Left hindlimb (tissue), 1 donor: ENCODE measurements at regions not wholly inside any gene's neighbourhood (a gene's known extent, or its start where the extent isn't known, plus 50 kb on each side); places are given as distances from the start of the nearest gene placed in this dataset.
"Not testable (repeated sequence)": the region's sequence is repeated elsewhere in the genome, so short reads cannot be mapped to it uniquely, and the experiment has no call there.

Experiments
- DNase-seq: peaks from one replicate; pipeline ENCODE4 v3.0.0-alpha.2; 2018

DNA sequence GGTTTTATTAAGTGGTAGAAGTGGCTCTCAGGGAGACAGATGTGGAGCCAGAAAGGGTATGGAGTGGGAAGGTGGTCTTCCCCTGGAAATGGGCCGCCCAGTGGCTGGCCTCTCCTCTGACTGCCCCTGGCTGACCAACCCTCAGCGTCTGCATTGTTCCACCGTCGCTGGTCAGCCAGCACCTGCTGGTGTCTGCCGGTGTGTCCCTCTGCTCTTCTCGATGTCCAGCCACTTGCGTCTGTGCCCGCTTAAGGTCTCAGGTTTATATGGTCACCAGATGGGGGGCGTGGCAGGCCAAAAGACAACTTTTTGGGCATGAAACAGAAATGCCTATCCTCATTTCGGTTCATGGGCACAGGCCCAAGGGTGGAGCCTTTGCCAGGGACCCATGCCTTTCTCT, 1221.5 kb downstream of the JRKL start:
- DNase-seq: no peak

DNA sequence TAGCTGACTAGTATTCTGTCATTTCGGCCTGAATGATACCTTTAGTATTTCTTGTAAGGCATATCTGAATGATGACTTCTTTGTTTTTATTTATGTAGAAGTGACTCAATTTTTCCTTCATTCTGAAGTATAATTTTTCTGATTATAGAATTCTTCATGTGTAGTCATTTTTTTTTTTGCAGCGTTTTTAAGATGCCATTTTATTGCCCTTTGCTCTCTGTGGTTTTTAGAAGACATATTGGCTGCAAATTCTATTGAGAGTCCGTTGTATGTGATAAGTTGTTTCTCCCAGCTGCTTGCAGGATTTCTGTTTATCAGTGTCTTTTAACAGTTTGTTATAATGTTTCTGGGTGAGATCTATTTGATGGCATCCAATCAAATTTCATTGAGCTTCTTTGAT, 1224.8 kb downstream of the JRKL start:
- DNase-seq: no peak

DNA sequence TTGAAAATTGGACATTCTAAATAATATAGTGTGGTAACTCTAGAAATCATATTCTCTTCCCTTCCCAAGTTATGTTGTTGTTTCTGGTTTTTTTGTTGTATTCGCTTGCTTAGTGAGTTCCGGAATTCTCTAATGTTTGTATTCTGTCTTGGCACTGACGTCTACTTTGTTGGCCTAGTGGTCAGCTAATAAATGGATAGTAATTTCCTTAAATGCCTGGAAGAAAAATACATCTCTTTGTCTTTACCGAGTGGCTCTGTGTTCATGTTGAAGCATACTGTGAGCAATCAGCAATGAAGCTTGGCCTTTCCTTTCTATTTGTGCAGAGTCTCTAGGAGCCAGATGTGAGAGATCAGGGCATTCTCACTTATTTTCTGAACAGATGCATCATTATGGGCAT, 1225.7 kb downstream of the JRKL start:
- DNase-seq: no peak

DNA sequence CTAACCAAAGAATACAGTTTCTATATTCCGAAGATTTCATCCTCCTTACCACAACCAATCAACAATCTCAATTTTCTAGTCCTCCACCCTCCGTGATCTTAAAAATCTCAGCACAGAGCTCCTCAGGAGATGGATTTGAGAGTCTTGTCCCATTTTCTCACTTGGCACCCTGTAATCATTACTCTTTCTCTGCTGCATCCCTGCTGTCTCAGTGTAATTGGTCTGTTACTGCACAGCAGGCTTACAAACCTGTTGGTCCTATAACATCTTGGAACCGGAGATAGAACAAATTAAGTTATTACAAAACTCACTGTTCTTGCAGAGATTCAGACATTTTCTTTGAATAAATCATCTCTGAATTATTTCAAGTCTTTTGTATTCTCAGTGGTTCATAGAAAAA, 1227.2 kb downstream of the JRKL start:
- no peak for DNase-seq

DNA sequence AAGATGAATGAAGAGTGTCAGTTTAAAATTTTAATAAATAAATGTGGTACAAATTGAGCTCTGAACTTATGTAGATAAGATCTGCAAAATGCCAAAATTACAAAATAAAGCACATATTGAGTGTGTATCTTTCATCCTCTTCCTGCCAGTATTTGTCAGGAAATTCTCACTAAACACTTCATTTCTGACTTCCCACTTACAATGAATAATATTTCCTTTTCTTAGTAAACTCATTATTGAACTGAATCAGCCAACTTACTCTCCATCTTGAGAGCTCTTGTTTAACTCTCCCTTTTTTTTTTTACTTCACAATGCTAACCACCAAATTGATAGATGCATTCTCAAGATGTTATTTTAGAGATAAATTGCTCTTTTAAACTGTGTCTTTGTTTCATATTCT, 1230.2 kb downstream of the JRKL start:
- no peak for DNase-seq

DNA sequence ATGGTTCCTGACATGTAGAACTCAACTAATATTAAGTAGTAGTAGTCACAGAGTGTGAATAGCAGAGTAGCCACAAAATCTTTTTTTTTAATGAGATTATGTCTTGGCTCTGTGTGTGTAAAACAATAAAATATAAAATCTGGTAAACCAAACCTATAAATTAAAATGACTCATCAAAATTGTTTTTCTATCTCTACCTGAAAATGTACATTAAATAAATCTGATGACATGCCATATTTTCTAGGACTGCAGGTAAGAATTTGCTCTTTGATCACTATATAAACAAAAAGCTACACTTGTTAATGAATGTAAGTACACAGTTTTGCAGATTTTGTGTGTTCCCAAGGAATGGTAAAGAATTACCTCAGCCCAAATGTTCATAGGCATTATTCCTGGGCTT, 1231.5 kb downstream of the JRKL start:
- DNase-seq: no peak

DNA sequence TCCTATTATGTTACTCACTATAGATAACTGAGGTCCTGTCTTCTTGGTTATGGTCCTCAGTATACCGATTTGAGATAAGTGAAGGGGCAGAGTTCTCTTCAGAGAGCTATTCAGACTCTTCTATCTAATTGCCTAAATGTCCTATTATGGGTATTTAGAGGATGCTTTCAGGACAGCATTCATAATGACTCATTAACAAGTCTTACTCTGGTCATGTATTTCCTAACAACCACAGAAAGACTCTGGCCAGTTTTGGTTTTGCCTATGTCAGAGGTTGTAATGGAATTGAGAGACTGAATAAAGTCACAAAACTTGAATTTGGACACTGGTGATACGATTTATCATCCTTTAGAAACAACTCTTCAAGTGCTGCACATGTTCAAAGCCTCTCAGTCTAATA, 1233.0 kb downstream of the JRKL start:
- DNase-seq: no peak

DNA sequence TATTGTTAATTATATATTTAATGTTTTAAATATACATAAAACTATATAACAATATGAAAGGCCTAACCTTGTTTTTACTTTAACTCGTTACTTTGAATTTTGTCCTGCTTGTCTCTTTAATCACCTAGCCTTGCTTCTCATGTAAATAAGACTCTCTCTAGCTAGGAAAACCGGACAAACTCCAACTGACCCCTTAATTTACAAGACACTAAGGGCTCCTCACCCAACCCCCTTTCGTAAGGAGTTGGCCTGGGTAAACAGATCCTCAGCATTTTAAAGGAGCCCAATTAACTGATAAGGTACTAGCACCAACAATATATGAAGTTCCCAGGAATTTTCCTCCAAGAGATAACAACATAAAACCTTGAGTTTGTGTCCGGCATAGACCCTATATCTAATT, 1246.9 kb downstream of the JRKL start:
- DNase-seq: not testable (repeated sequence)

DNA sequence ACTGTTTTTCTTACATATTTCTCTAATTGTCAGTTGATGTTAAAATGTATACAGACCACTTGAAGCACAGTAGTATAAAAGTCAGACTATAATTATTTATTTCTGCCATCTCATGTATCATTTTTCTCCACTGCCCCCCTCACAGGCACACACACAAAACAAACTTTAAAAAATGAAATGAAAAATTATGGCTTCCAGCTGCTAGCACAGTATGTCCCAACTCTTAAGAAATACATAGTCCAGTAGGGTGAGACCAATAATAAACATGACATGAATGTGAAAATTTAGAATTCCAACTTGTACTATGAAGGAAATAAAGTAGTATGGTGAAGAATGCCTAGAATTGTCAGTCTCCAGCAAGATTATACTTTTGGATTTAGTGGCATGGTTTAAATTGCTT, 1247.9 kb downstream of the JRKL start:
- no peak for DNase-seq

DNA sequence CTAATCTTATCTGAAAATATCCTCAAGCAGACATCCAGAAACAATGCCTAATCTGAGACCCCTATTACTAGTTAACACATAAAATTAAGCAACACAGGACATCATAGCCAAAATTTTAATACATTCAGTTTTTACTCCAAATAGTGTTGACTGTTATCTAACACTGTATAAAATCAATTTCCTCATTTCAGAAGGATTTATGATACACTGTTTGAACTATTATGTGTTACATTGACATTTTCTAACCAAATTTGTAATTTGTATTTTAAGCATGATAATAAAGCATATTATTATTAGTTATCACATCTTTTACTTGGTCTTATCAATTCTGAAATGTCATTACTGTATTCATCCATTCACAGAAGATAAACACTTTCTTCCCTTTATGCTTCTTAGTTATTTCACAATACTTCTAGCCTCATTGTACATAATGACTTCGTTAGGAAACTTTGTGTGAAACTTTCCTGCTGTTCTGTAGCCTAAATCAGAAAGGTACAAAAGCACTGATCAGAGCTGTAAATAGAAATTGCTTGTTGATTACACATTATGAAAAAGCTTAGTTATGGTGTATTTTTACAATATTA, 1248.9 kb downstream of the JRKL start:
- no peak for DNase-seq

DNA sequence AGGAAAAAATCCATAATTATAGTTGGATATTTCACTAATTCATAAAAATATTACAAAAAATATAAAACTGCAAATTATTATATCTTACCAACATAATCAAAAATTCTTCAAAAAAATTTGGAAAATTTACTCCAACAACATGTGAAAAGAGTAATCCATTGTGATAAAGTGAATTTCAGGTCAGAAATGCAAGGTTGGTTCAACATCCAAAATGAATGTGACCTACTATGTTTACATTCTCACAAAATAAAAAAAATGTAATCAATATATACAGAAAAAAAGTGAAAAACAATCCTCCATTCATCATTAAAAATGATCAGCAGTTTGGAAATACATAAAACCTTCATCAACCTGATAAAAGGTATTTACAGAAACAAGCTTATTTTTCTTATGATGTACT, 1252.2 kb downstream of the JRKL start:
- no peak for DNase-seq

DNA sequence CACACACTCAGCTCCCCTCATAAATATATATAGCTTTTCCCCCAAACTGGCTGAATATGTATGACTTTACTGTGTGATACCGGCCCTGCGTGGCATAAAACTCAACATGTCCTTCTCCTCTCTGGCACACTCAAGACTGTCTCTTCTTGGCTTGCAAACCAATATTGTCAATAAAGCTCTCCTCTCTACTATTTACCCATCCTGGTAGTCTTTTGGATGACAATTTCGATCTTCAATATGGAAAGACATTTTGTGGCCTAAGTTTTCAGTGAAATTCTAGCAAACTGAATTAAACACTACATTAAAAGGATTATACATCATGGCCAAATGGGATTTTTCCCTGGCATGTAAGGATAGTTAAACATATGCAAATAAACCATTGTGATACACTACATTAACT, 1255.9 kb downstream of the JRKL start:
- DNase-seq: no peak

DNA sequence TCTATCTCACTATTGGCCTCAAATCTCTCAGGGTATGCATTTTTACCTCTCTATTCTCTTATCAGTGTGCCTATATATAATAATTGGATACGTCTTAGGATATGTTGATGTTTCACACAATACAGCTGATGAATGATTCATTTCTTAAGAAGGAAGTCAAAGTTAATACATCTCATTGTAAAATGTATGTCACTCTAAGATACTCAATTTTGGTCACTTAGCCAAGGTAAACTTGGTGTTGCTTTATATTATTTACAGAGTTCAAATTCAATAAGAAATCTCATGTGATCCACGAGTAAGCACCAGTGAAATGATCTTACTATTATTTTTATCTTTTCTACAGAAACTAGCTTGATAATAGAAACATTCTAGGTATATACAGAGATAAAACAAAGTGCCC, 1266.5 kb downstream of the JRKL start:
- DNase-seq: no peak

DNA sequence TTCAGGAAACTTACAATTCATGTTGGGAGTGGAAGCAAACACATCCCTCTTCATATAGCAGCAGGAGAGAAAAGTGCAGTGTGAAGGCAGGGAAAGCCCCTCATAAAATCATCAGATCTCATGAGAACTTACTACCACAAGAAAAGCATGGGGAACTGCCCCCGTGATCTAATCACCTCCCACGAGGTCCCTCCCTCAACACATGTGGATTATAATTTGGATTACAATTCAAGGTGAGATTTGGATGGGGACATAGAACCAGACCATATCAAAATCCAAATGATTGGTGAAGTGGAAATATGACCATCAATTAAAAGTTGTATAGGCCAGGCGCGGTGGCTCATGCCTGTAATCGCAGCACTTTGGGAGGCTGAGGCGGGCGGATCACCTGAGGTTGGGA, 1268.0 kb downstream of the JRKL start:
- no peak for DNase-seq

DNA sequence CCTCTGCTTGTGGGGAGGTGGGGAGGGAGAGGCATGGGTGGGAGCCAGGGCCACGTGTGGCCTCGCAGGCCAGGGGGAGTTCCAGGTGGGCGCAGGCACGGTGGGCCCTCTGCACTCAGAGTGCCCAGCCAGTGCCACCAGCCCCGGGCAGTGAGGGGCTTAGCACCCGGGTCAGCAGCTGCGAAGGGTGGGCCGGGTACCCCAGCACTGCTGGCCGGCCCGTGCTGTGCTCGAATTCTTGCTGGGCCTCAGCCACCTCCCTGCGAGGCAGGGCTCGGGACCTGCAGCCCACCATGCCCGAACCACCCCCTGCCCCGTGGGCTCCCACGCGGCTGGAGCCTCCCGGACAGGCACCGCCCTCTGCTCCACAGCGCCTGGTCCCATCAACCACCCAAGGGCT, 1277.2 kb downstream of the JRKL start:
- DNase-seq: no peak

DNA sequence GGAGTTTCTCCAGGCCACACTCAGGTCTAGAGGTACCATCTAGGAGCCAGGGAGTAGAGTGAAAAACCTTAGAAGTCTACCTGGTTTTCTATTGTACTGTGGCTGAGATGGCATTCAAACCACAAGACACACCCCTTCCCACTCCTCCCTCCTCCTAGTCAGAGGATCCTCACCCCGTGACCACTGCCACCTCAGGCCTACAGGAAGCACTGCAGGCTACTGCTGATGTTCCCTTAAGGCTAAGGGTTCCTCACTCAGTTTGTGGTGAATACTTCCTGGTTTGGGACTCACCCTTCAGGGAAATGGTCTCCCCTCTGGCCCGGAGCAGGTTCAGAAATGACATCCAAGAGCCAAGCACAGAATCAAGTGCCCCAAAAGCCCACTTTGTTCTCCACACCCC, 1293.9 kb downstream of the JRKL start:
- DNase-seq: no peak

DNA sequence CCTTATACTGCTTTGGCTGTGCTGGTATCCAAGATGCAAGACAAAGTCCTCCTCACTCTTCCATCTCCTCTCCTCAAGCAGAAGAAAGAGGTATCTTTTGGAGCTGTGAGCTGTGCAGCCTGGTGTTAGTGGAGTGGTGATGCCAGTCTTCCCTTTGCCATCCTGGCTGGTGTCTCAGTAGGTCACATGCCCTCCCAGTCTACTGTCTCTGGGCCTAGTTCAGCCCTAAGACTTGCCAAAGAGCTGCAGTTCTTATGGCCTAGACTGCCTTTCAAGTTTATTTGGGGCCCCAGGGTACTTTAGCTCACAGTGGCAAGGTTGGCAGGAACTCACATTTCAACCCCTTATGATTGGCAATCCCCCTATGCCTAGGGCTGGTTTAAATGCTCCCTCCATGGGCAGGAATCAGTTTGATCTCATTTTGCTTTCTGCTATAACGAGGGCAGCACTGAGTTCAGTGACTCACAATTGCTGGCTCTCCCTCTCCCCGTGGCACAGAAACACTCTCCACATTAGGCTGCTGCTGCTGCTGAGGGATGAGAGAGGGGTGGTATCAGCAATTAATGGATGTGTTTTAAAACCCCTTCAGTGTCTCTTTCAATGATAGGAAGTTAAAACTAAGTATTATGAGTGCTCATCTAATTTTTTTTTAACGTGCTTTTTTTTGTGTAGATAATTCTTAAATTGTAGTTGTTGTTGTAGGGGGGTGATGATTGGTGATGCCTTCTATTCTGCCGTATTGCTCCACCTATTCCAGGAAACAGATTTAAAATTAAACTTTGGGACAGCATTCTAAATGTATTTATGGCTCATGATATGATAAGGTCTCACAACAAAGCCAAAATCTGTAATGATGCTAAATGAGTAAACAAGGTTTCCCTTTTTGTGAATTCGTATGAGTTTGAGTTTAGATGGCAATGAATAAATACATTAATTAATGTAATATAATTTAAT, 1295.0 kb downstream of the JRKL start:
- no peak for DNase-seq

DNA sequence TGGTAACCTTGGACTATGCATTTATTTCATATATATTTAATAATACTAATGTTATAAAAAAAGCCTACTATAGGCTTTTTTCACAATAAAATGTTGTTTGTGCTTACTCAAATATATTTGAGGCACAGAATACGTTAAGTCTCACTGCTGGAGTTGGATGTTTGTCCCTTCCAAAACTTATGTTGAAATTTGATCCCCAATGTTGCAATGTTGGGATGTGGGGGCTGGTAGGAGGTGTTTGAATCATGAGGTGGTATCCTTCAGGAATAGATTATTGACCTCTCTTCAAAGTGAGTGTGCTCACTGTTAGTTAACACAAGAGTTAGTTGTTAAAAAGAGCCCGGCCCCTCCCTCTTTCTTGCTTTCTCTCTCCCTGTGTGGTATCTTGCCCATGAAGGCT, 1295.9 kb downstream of the JRKL start:
- no peak for DNase-seq

DNA sequence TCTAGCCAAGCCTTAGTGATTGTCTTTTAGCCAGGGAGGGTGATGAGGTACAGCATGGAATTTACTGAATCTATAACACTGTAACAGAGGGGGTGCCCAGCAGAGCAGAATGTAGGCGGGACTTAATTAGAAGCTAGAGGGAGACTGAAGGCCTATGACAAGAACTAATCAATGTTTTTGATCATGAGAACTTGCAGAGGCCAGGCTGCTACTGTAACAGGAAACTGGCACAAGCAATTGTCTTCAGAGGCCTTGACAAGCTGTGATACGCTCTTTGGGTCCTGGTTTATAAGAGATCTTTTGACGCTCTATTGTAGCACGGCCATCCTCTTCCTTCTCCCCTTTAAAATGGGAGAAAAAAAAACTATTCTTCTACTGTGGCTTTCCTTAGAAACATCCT, 1297.3 kb downstream of the JRKL start:
- DNase-seq: no peak

DNA sequence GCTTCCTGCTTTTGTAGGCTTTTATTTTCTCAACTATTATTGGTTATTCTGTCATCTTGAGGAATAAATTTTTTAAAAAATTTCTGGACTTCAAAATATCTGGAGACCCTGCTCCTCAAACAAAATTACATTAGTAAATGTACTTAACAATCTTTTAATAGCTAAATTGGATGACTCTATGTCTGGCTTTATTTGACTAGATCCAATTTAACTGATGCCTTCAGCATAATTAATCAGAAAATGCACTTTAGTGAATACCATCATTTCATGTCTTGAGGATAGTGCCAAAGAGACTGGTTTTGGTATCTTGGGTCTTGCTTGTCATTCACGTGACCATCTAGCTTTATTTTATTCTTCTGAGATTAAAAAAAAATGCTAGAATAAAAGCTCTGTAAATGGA, 1301.2 kb downstream of the JRKL start:
- no peak for DNase-seq

DNA sequence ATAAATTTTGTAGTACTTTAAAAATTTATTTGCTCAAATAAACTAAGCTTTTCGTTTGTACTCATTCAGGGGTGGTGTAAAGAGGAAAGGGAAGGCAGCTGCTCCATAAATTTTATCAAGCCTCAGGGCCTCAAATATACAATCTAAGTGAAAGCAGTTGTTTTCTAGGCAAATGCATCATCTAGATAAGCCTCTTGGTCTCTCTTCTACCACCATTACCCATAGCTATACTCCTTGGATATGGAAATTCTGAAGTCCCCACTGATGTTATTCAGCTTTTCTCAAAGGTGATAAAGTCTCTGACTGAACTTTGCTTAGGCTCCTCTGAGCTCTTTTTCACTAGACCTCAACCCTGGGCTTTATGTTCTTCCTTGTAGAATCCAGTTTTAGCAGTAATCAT, 1313.1 kb downstream of the JRKL start:
- no peak for DNase-seq

DNA sequence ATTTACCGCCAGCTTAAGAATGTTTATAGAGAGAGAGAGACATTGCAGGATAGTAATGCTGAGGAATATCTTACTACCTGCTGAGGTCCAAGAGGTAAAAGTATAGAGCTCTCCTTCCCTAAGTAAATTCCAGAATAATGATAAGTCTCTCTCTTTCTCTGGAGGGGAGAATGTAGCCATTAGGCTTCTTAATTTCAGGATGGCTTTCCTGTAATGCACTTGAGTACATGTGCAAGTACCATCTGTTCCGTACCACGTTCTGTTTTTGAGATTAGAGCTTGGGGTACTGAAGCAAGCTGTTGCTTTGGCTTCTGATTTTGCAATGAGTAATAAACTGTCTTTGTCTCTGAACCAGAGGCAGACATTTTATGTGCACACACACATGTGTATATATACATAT, 1314.0 kb downstream of the JRKL start:
- DNase-seq: no peak

DNA sequence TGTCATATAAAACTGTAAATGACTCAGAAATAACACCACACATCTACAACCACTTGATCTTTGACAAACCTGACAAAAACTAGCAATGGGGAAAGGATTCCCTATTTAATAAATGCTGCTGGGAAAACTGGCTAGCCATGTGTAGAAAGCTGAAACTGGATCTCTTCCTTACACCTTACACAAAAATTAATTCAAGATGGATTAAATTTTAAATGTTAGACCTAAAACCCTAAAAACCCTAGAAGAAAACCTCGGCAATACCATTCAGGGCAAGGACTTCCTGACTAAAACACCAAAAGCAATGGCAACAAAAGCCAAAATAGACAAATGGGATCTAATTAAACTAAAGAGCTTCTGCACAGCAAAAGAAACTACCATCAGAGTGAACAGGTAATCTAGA, 1315.3 kb upstream of the CNTN5 start:
- DNase-seq: not testable (repeated sequence)

DNA sequence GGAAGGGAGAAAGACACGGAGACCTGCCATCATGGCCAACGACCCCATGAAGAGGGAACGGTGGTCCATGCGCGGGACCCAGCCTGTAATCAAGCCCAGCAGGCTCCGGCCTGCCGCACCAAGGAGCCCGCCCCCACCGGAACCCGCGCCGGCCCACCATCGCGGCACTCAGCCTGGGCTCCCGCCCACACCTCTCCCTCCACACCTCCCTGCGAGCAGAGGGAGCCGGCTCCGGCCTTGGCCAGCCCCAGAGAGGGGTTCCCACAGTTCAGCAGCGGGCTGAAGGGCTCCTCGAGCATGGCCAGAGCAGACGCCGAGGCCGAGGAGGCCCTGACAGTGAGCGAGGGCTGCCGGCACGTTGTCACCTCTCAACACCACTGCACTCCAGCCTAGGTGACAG, 1302.8 kb upstream of the CNTN5 start:
- no peak for DNase-seq

DNA sequence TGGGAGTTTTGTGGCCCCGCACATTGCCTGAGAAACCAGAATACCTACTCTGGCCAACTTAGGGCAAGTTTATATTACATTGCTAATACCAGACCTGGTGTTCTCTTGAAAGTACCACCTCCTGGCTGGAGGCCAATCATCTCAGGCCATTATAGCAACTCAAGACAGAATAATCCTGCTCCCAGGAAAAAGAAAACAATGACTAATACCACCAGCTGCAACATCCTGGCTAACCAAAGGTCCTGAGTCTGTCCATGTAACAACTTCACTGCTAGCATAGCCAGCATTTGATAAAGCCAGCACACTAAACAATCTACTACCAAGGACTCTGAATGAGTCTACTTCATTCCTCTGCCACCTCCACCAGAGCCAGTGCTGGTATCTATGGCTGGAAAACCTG, 1298.7 kb upstream of the CNTN5 start:
- DNase-seq: no peak
